SU-DHL-6 (cell line): ENCODE measurements at regions not wholly inside any gene's neighbourhood (a gene's known extent, or its start where the extent isn't known, plus 50 kb on each side); places are given as distances from the start of the nearest gene placed in this dataset.

ENCODE experiments used
- H2AFZ ChIP-seq: fragments of 200-600 bp; sonication (generic); 2 replicates; pipeline ENCODE4 v1.6.1; 2014; ENCODE audit warnings: low read depth, mild to moderate bottlenecking, moderate library complexity, mixed read lengths, antibody characterized with exemption, low read length; ENCODE audit not compliant: severe bottlenecking
- H3F3A ChIP-seq: fragments of 200-600 bp; shearing (Covaris generic); 2 replicates; pipeline ENCODE4 v1.6.0; 2016; ENCODE audit warnings: antibody characterized with exemption, mild to moderate bottlenecking; ENCODE audit not compliant: insufficient read depth
- H3K27ac ChIP-seq: fragments of 200-600 bp; sonication (generic); 2 replicates; pipeline ENCODE4 v1.5.1; 2016; ENCODE audit warnings: low read depth, mild to moderate bottlenecking, low read length, moderate library complexity, mixed read lengths
- H3K27me3 ChIP-seq: fragments of 200-600 bp; sonication (generic), shearing (Covaris generic); 2 replicates; pipeline ENCODE4 v1.6.0; 2014; ENCODE audit warnings: mild to moderate bottlenecking, low read length
- H3K36me3 ChIP-seq: fragments of 200-600 bp; sonication (generic); 2 replicates; pipeline ENCODE4 v1.6.1; 2014; ENCODE audit warnings: mild to moderate bottlenecking, low read length, mixed read lengths
- H3K4me2 ChIP-seq: fragments of 300-600, 200-600 bp; shearing (Covaris generic), sonication (generic); 2 replicates; pipeline ENCODE4 v1.6.0; 2014; ENCODE audit warnings: low read length, low read depth, mild to moderate bottlenecking; ENCODE audit not compliant: poor library complexity, severe bottlenecking
- H3K4me3 ChIP-seq: fragments of 200-600 bp; sonication (generic); 2 replicates; pipeline ENCODE4 v1.5.1; 2014; ENCODE audit warnings: antibody characterized with exemption, low read length, mild to moderate bottlenecking, mixed read lengths; ENCODE audit not compliant: insufficient read depth, poor library complexity, severe bottlenecking
- H3K79me2 ChIP-seq: fragments of 200-600 bp; sonication (generic); 2 replicates; pipeline ENCODE4 v1.6.1; 2014; ENCODE audit warnings: mild to moderate bottlenecking, low read length, moderate library complexity; ENCODE audit not compliant: insufficient read depth
- H3K9ac ChIP-seq: fragments of 200-600 bp; sonication (generic); 2 replicates; pipeline ENCODE4 v1.7.0; 2014; ENCODE audit warnings: mild to moderate bottlenecking, low read length
- H3K9me2 ChIP-seq: fragments of 200-600 bp; sonication (generic); replicated peaks from 2 replicates; pipeline ENCODE4 v1.6.1; 2014; ENCODE audit warnings: low read length; ENCODE audit not compliant: insufficient read depth
- H3K9me3 ChIP-seq: fragments of 200-600 bp; sonication (generic); 2 replicates; pipeline ENCODE4 v1.6.1; 2014; ENCODE audit warnings: low read length, mixed read lengths; ENCODE audit not compliant: insufficient read depth
- H4K20me1 ChIP-seq: fragments of 200-600 bp; sonication (generic); 2 replicates; pipeline ENCODE4 v1.6.1; 2014; ENCODE audit warnings: low read depth, mild to moderate bottlenecking, antibody characterized with exemption, low read length, moderate library complexity, mixed read lengths
- EZH2phosphoT487 ChIP-seq: fragments of 200-600 bp; sonication (generic), shearing (Covaris generic); conservative IDR thresholded peaks from 2 replicates; pipeline ENCODE4 v1.6.1; 2018; ENCODE audit warnings: mild to moderate bottlenecking, antibody characterized with exemption, low read length, moderate library complexity, mixed read lengths
- TF ChIP-seq, protein P1 (sequence below): fragments of 200-600 bp; sonication (generic); IDR thresholded peaks from one replicate; pipeline ENCODE4 v1.5.1; 2017; ENCODE audit warnings: antibody characterized with exemption, mild to moderate bottlenecking, low read length, moderate library complexity; ENCODE audit not compliant: insufficient read depth, poor library complexity, severe bottlenecking

DNA sequence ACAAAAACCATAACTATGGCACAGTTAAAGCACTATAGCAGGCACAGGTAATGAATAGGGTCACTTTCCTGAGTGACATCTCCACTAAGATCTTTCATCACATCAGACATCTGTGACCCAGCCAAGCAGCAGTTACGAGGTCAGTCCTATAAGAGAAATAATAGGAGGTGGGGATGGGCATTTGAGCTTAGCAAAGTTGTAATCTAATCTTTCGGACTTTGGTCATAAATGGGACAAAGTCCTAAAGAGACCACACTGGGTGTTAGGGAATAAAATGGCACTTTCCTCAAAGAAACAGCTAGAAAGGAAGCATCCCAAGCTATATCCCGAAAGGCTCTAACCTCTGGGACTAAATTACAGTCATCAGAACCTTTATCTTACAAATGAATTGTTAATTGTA, 432.2 kb downstream of the PIK3R1 start:
- H3K4me2 ChIP-seq = no peak overlapping the region
- H3K79me2 ChIP-seq = no peaks in the 10 kb centered on the region
- no peaks in the 10 kb centered on the region for H3K9me3 ChIP-seq
- no peak overlapping the region for H3K4me3 ChIP-seq
- no peak for TF ChIP-seq EZH2phosphoT487
- H3K27me3 ChIP-seq = no peaks in the 10 kb centered on the region
- no peak overlapping the region for H3K9ac ChIP-seq
- H3K36me3 ChIP-seq = no peaks in the 10 kb centered on the region
- no peaks in the 10 kb centered on the region for H3K9me2 ChIP-seq
- no peak overlapping the region for H2AFZ ChIP-seq
- no peaks in the 10 kb centered on the region for H3F3A ChIP-seq
- no peaks in the 10 kb centered on the region for H4K20me1 ChIP-seq
- no peak overlapping the region for H3K27ac ChIP-seq

DNA sequence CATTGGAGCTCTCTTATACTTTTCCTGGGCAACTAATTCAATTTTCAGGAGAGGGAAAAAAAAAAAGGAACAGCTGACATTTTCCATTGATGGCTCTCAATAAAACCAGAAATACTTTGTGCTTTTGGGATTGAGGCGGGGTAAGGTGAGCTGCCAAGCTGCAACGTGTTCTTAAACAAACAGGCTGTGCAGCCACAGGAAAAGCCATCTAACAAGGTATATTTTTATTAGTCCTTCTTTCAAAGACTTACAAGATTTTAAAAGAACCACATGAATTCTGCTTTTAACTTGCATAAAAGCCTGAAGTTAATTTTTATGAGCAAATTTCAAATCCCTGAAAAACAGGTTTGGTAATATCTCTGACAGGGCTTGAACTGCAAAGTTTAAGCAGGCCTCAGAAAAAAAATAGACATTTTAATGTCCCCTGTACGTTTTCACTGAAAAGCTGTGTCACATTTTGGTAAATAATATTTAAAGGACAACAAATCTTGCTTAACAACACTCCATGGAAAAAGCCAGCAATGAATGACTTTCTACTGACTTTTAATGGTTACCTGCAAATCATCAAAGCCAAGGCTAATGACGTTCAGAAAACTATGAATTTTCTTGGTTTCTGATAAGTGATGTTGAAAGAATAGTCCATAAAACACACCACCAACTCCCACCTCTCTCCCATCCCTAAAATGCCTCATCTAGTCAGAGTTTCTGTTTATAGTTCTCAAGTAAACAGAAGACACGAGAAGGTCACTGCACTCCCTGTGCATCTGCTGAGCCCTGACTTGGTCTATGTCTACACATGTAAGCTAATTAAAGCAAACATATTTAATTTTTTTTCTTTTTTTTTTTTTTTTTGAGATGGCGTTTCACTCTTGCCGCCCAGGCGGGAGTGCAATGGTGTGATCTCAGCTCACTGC, 433.6 kb downstream of the PIK3R1 start:
- Histone ChIP-seq H3K79me2 (no peaks in the 10 kb centered on the region), H3K27me3 (no peaks in the 10 kb centered on the region), H3K4me2 (no peak overlapping the region), H3K9ac (no peak overlapping the region), H3K9me2 (no peaks in the 10 kb centered on the region), H2AFZ (no peak overlapping the region), H3K36me3 (no peaks in the 10 kb centered on the region), H4K20me1 (no peaks in the 10 kb centered on the region), H3F3A (no peaks in the 10 kb centered on the region), H3K9me3 (no peaks in the 10 kb centered on the region), H3K27ac (no peak overlapping the region), H3K4me3 (no peak overlapping the region)
- no peak for TF ChIP-seq EZH2phosphoT487
- TF ChIP-seq, protein P1, sequence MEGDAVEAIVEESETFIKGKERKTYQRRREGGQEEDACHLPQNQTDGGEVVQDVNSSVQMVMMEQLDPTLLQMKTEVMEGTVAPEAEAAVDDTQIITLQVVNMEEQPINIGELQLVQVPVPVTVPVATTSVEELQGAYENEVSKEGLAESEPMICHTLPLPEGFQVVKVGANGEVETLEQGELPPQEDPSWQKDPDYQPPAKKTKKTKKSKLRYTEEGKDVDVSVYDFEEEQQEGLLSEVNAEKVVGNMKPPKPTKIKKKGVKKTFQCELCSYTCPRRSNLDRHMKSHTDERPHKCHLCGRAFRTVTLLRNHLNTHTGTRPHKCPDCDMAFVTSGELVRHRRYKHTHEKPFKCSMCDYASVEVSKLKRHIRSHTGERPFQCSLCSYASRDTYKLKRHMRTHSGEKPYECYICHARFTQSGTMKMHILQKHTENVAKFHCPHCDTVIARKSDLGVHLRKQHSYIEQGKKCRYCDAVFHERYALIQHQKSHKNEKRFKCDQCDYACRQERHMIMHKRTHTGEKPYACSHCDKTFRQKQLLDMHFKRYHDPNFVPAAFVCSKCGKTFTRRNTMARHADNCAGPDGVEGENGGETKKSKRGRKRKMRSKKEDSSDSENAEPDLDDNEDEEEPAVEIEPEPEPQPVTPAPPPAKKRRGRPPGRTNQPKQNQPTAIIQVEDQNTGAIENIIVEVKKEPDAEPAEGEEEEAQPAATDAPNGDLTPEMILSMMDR = no peak

DNA sequence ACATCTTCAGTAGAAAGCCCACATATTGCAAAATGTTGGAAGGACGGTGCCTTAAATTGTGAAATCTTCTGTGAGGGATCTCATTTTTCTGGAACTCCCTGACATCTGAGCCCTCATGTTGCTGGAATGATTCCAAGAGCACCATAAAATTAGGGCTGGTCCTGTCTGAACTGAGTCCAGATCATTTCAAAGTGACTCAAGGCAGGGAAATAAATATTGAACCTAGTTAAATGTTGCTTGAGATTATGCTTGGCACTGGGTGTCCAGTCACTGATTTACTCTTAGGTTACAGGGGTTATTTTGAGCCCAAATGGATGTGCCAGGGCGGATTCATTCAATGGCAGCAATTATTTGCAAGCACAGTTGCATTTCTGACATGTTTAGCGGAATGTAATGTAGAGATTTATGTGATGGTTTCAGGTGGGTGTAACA, 437.0 kb downstream of the PIK3R1 start:
- Histone ChIP-seq H3K9me2 (no peaks in the 10 kb centered on the region), H4K20me1 (no peaks in the 10 kb centered on the region), H3K4me3 (no peak overlapping the region), H3K27ac (no peak overlapping the region), H3K9me3 (no peaks in the 10 kb centered on the region), H3K27me3 (no peaks in the 10 kb centered on the region), H3F3A (no peaks in the 10 kb centered on the region), H3K36me3 (no peaks in the 10 kb centered on the region), H3K4me2 (no peak overlapping the region), H2AFZ (no peak overlapping the region), H3K9ac (no peak overlapping the region), H3K79me2 (no peaks in the 10 kb centered on the region)
- TF ChIP-seq, protein P1 = no peak
- TF ChIP-seq EZH2phosphoT487 = no peak

DNA sequence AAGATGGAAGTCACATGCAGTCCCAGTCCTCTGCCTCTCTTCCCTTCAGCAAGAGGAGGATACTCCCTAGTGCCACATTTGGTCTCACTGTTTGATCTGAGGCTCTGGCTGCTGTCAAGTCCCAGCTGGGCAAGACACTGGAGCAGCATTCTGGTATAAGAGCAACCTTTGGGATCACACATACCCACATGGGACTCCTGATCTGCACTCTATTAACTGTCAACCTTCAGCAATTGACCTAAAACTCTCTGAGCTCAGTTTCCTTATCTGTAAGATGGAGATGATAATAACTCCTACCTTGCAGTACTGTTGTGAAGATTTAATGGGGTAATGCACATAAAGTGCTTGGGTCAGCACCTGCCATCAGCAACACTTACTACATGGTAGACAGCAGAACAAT, 437.9 kb downstream of the PIK3R1 start:
- no peak overlapping the region for H3K9ac ChIP-seq
- H3K9me3 ChIP-seq = no peaks in the 10 kb centered on the region
- H3K4me3 ChIP-seq = no peak overlapping the region
- no peaks in the 10 kb centered on the region for H3K9me2 ChIP-seq
- no peaks in the 10 kb centered on the region for H3K79me2 ChIP-seq
- no peaks in the 10 kb centered on the region for H4K20me1 ChIP-seq
- TF ChIP-seq EZH2phosphoT487 = no peak
- TF ChIP-seq, protein P1 = no peak
- no peak overlapping the region for H3K27ac ChIP-seq
- no peaks in the 10 kb centered on the region for H3F3A ChIP-seq
- H3K4me2 ChIP-seq = no peak overlapping the region
- H3K27me3 ChIP-seq = no peaks in the 10 kb centered on the region
- no peak overlapping the region for H2AFZ ChIP-seq
- H3K36me3 ChIP-seq = no peaks in the 10 kb centered on the region
